HL-60 (cell line): ENCODE measurements at regions not wholly inside any gene's neighbourhood (a gene's known extent, or its start where the extent isn't known, plus 50 kb on each side); places are given as distances from the start of the nearest gene placed in this dataset.

Source experiments
- POLR2AphosphoS5 ChIP-seq: IDR thresholded peaks from 2 replicates; pipeline ENCODE4 v1.6.1; 2012; ENCODE audit warnings: low read depth
- REST ChIP-seq: IDR thresholded peaks from 2 replicates; pipeline ENCODE4 v1.6.1; 2012; ENCODE audit warnings: low read depth; ENCODE audit not compliant: insufficient replicate concordance
- SPI1 ChIP-seq: IDR thresholded peaks from 2 replicates; pipeline ENCODE4 v1.6.1; 2012; ENCODE audit warnings: low read depth, mild to moderate bottlenecking, borderline replicate concordance
- TF ChIP-seq, protein P1 (sequence below): IDR thresholded peaks from one replicate; pipeline ENCODE4 v1.5.1; 2011; ENCODE audit warnings: low read length, control low read depth, inconsistent platforms; ENCODE audit not compliant: insufficient read depth

GRCh38 chr5:15300141-15300540, 199.8 kb upstream of the FBXL7 start:
- TF ChIP-seq, protein P1, sequence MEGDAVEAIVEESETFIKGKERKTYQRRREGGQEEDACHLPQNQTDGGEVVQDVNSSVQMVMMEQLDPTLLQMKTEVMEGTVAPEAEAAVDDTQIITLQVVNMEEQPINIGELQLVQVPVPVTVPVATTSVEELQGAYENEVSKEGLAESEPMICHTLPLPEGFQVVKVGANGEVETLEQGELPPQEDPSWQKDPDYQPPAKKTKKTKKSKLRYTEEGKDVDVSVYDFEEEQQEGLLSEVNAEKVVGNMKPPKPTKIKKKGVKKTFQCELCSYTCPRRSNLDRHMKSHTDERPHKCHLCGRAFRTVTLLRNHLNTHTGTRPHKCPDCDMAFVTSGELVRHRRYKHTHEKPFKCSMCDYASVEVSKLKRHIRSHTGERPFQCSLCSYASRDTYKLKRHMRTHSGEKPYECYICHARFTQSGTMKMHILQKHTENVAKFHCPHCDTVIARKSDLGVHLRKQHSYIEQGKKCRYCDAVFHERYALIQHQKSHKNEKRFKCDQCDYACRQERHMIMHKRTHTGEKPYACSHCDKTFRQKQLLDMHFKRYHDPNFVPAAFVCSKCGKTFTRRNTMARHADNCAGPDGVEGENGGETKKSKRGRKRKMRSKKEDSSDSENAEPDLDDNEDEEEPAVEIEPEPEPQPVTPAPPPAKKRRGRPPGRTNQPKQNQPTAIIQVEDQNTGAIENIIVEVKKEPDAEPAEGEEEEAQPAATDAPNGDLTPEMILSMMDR, result no peak
- TF ChIP-seq REST, result no peak
- no peak for TF ChIP-seq POLR2AphosphoS5
- no peak for TF ChIP-seq SPI1
